ENCODE measurements at regions not wholly inside any gene's neighbourhood (a gene's known extent, or its start where the extent isn't known, plus 50 kb on each side); places are given as distances from the start of the nearest gene placed in this dataset.

- TF ChIP-seq CTCF (IDR thresholded peaks at IDR 0.05) (no peak), ZFX (IDR thresholded peaks at IDR 0.05; ENCODE audit: borderline replicate concordance) (no peak)
- no peak overlapping the region for H3K27ac ChIP-seq
Measured at GRCh38 chr3:23029001-23029400, 174.1 kb upstream of the UBE2E2 start.

- no peak for TF ChIP-seq CTCF (IDR thresholded peaks at IDR 0.05)
- TF ChIP-seq ZFX (IDR thresholded peaks at IDR 0.05; ENCODE audit: borderline replicate concordance): no peak
- no peak overlapping the region for H3K27ac ChIP-seq
Measured at GRCh38 chr3:23035927-23036640, 167.0 kb upstream of the UBE2E2 start.

- no peak overlapping the region for H3K27ac ChIP-seq
- TF ChIP-seq ZFX (IDR thresholded peaks at IDR 0.05; ENCODE audit: borderline replicate concordance): no peak
- no peak for TF ChIP-seq CTCF (IDR thresholded peaks at IDR 0.05)
Measured at GRCh38 chr3:23036728-23037127, 166.4 kb upstream of the UBE2E2 start.

- no peak overlapping the region for H3K27ac ChIP-seq
- TF ChIP-seq ZFX (IDR thresholded peaks at IDR 0.05; ENCODE audit: borderline replicate concordance): no peak
- no peak for TF ChIP-seq CTCF (IDR thresholded peaks at IDR 0.05)
Measured at GRCh38 chr3:23038471-23038870, 164.7 kb upstream of the UBE2E2 start.

- TF ChIP-seq CTCF (IDR thresholded peaks at IDR 0.05): no peak
- no peak overlapping the region for H3K27ac ChIP-seq
Measured at GRCh38 chr3:23041918-23042696, 161.0 kb upstream of the UBE2E2 start.

- no peak overlapping the region for H3K27ac ChIP-seq
- no peak for TF ChIP-seq CTCF (IDR thresholded peaks at IDR 0.05)
- TF ChIP-seq ZFX (IDR thresholded peaks at IDR 0.05; ENCODE audit: borderline replicate concordance): no peak
Measured at GRCh38 chr3:23044463-23044862, 158.7 kb upstream of the UBE2E2 start.

GRCh38 chr3:23046536-23046935, 156.6 kb upstream of the UBE2E2 start:
- H3K27ac ChIP-seq: no peak overlapping the region
- TF ChIP-seq ZFX (IDR thresholded peaks at IDR 0.05; ENCODE audit: borderline replicate concordance): no peak
- no peak for TF ChIP-seq CTCF (IDR thresholded peaks at IDR 0.05)

All from 22Rv1 (cell line).